T1000 (cell line): ENCODE measurements at regions not wholly inside any gene's neighbourhood (a gene's known extent, or its start where the extent isn't known, plus 50 kb on each side); places are given as distances from the start of the nearest gene placed in this dataset.

Experiments used
- DNase-seq: peaks from one replicate; lab custom pipeline; 2025; ENCODE audit warnings: mixed read lengths; lab: John Stamatoyannopoulos, UW

GRCh38 chr11:80255021-80255420 lies 814.2 kb upstream of the TENM4 start:
- no peak for DNase-seq

- DNase-seq = no peak
Measured at GRCh38 chr11:80241766-80242165, 800.9 kb upstream of the TENM4 start.

GRCh38 chr11:80240245-80240644 lies 799.4 kb upstream of the TENM4 start:
- DNase-seq = no peak

GRCh38 chr11:80239217-80239616 lies 798.4 kb upstream of the TENM4 start:
- DNase-seq = no peak

GRCh38 chr11:80227915-80228314 lies 787.1 kb upstream of the TENM4 start:
- DNase-seq = no peak

- no peak for DNase-seq
Measured at GRCh38 chr11:80214413-80214812, 773.6 kb upstream of the TENM4 start.

GRCh38 chr11:80211673-80212072 lies 770.8 kb upstream of the TENM4 start:
- DNase-seq = no peak

GRCh38 chr11:80204021-80204420 lies 763.2 kb upstream of the TENM4 start:
- no peak for DNase-seq

- peak; percentile 23 for DNase-seq
Measured at GRCh38 chr11:80196932-80197554, 756.2 kb upstream of the TENM4 start.

GRCh38 chr11:80196041-80196440 lies 755.2 kb upstream of the TENM4 start:
- DNase-seq = no peak

- DNase-seq = no peak
Measured at GRCh38 chr11:80194625-80195024, 753.8 kb upstream of the TENM4 start.

GRCh38 chr11:80194016-80194415 lies 753.2 kb upstream of the TENM4 start:
- no peak for DNase-seq

- DNase-seq = no peak
Measured at GRCh38 chr11:80188076-80188627, 747.3 kb upstream of the TENM4 start.

- DNase-seq = no peak
Measured at GRCh38 chr11:80186692-80187091, 745.9 kb upstream of the TENM4 start.

GRCh38 chr11:80182901-80183300 lies 742.1 kb upstream of the TENM4 start:
- DNase-seq = no peak

- DNase-seq = no peak
Measured at GRCh38 chr11:80173371-80174136, 732.7 kb upstream of the TENM4 start.

- DNase-seq = no peak
Measured at GRCh38 chr11:80168796-80169195, 728.0 kb upstream of the TENM4 start.

- no peak for DNase-seq
Measured at GRCh38 chr11:80167766-80168165, 726.9 kb upstream of the TENM4 start.

GRCh38 chr11:80165744-80166143 lies 724.9 kb upstream of the TENM4 start:
- no peak for DNase-seq

GRCh38 chr11:80163441-80163840 lies 722.6 kb upstream of the TENM4 start:
- DNase-seq = no peak

- no peak for DNase-seq
Measured at GRCh38 chr11:80163011-80163410, 722.2 kb upstream of the TENM4 start.

- DNase-seq = no peak
Measured at GRCh38 chr11:80162387-80162786, 721.6 kb upstream of the TENM4 start.

GRCh38 chr11:80157447-80157846 lies 716.6 kb upstream of the TENM4 start:
- DNase-seq = no peak
